Ishikawa (cell line): ENCODE measurements at regions not wholly inside any gene's neighbourhood (a gene's known extent, or its start where the extent isn't known, plus 50 kb on each side); places are given as distances from the start of the nearest gene placed in this dataset.
A peak's percentile ranks its signal among the peaks of the same experiment; 100 is the strongest.

Experiments used
- CEBPB ChIP-seq: IDR thresholded peaks from 2 replicates; pipeline ENCODE4 v1.6.1; 2012
- CREB1 ChIP-seq: IDR thresholded peaks from 2 replicates; pipeline ENCODE4 v1.6.1; 2012; ENCODE audit warnings: low read depth
- EGR1 ChIP-seq: IDR thresholded peaks from 2 replicates; pipeline ENCODE4 v1.6.1; 2012
- EP300 ChIP-seq: IDR thresholded peaks from 2 replicates; pipeline ENCODE4 v1.6.1; 2012; ENCODE audit warnings: borderline replicate concordance
- FOXM1 ChIP-seq: IDR thresholded peaks from 2 replicates; pipeline ENCODE4 v1.6.1; 2012; ENCODE audit warnings: low read depth, borderline replicate concordance
- NFIC ChIP-seq: IDR thresholded peaks from 2 replicates; pipeline ENCODE4 v1.6.1; 2012
- RAD21 ChIP-seq: IDR thresholded peaks from 2 replicates; pipeline ENCODE4 v1.6.1; 2012; ENCODE audit warnings: low read depth
- TAF1 ChIP-seq: IDR thresholded peaks from 2 replicates; pipeline ENCODE4 v1.6.1; 2012; ENCODE audit warnings: low read depth, mild to moderate bottlenecking
- TCF12 ChIP-seq: IDR thresholded peaks from 2 replicates; pipeline ENCODE4 v1.6.1; 2012; ENCODE audit warnings: low read depth
- TEAD4 ChIP-seq: IDR thresholded peaks from 2 replicates; pipeline ENCODE4 v1.6.1; 2012
- YY1 ChIP-seq: IDR thresholded peaks from 2 replicates; pipeline ENCODE4 v1.6.1; 2012; ENCODE audit warnings: low read depth
- ZBTB7A ChIP-seq: IDR thresholded peaks from 2 replicates; pipeline ENCODE4 v1.6.1; 2012; ENCODE audit warnings: low read depth
- TF ChIP-seq, protein P1 (sequence below): IDR thresholded peaks from 2 replicates; pipeline ENCODE4 v1.6.1; 2012; ENCODE audit warnings: low read depth, mild to moderate bottlenecking
- TF ChIP-seq, protein P2 (sequence below): IDR thresholded peaks from 2 replicates; pipeline ENCODE4 v1.6.1; 2012
- TF ChIP-seq, protein P3 (sequence below): IDR thresholded peaks from 2 replicates; pipeline ENCODE4 v1.6.1; 2012

DNA sequence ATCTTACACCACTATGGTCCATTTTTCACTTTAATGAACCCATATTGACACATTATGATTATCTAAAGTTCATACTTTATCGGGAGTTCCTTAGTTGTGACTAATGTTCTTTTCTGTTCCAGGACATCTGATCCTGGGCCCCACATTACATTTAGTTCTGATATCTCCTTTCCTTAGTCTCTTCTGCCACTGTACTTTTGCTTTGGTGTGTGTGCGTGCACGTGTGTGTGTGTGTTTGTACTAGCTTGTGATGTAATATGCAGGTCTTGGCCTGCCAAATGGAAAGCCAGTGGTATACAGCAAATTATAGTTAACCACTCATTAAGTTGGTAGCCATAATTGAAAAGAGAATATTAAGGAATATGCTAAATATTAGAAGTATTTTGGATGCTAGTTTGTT, 88.0 kb downstream of the CDC42EP3 start:
- TF ChIP-seq FOXM1 (no peak), NFIC (no peak)
- TF ChIP-seq, protein P1, sequence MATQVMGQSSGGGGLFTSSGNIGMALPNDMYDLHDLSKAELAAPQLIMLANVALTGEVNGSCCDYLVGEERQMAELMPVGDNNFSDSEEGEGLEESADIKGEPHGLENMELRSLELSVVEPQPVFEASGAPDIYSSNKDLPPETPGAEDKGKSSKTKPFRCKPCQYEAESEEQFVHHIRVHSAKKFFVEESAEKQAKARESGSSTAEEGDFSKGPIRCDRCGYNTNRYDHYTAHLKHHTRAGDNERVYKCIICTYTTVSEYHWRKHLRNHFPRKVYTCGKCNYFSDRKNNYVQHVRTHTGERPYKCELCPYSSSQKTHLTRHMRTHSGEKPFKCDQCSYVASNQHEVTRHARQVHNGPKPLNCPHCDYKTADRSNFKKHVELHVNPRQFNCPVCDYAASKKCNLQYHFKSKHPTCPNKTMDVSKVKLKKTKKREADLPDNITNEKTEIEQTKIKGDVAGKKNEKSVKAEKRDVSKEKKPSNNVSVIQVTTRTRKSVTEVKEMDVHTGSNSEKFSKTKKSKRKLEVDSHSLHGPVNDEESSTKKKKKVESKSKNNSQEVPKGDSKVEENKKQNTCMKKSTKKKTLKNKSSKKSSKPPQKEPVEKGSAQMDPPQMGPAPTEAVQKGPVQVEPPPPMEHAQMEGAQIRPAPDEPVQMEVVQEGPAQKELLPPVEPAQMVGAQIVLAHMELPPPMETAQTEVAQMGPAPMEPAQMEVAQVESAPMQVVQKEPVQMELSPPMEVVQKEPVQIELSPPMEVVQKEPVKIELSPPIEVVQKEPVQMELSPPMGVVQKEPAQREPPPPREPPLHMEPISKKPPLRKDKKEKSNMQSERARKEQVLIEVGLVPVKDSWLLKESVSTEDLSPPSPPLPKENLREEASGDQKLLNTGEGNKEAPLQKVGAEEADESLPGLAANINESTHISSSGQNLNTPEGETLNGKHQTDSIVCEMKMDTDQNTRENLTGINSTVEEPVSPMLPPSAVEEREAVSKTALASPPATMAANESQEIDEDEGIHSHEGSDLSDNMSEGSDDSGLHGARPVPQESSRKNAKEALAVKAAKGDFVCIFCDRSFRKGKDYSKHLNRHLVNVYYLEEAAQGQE, result no peak

DNA sequence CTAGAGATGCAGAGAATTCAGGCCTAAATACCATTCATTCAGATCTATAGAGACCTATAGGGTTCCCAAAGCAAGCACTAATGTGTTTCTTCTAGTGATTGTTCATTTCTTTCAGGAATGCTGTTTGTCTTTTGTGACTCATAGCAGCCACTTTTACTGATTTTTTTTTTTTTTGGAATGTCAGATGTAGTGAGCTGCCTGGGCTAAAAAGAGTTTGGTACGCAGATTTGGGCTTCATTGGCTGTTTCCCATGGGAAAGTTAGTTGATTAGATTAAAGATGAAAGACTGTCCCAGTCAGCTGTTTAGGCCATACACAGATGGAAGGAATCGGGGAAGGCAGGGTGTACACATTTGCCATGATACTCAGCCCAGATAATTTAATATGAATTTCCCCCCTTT, 87.6 kb downstream of the CDC42EP3 start:
- TF ChIP-seq TEAD4 (0 out of 2 replicates have a peak, but pooled peaks have one; percentile 22), EGR1 (no peak)

DNA sequence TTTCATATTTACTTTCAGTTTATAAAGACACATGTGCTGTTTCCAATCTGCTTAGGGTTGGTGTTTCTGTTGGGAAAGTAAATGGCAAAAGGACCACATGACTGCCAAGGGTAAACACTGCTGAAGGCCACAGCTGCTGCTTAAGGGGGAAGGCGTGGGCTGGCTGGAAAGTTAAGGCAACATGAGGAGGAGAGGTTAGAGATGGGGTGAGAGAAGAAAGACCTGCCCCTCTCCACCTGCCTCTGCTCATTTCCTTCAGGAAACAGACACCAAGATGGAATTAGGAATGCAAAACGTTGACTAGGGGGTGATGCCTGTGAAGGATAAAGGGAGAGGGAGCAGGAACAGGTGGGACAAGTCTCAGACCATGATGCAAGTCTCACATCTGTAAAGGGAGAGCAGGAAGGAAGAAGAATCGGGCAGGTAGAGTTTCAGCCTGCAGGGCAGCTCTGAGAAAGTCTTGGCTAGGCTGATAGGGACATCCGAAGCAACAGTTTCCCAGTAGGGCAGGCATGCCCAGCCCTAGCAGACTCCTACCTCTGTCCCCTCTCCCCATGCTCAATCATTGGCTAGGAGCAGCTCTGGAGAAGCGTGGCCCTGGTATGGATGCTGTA, 86.0 kb downstream of the CDC42EP3 start:
- TF ChIP-seq CREB1, result no peak
- TF ChIP-seq EGR1, result no peak
- TF ChIP-seq TCF12, result no peak
- no peak for TF ChIP-seq YY1
- TF ChIP-seq RAD21, result no peak
- TF ChIP-seq ZBTB7A, result no peak
- no peak for TF ChIP-seq TAF1
- TF ChIP-seq, protein P2, sequence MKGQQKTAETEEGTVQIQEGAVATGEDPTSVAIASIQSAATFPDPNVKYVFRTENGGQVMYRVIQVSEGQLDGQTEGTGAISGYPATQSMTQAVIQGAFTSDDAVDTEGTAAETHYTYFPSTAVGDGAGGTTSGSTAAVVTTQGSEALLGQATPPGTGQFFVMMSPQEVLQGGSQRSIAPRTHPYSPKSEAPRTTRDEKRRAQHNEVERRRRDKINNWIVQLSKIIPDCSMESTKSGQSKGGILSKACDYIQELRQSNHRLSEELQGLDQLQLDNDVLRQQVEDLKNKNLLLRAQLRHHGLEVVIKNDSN, result no peak
- TF ChIP-seq EP300, result no peak
- TF ChIP-seq FOXM1, result no peak
- TF ChIP-seq, protein P1, result no peak
- TF ChIP-seq, protein P3, sequence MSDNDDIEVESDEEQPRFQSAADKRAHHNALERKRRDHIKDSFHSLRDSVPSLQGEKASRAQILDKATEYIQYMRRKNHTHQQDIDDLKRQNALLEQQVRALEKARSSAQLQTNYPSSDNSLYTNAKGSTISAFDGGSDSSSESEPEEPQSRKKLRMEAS, result no peak
- TF ChIP-seq NFIC, result no peak
- no peak for TF ChIP-seq CEBPB
- no peak for TF ChIP-seq TEAD4

DNA sequence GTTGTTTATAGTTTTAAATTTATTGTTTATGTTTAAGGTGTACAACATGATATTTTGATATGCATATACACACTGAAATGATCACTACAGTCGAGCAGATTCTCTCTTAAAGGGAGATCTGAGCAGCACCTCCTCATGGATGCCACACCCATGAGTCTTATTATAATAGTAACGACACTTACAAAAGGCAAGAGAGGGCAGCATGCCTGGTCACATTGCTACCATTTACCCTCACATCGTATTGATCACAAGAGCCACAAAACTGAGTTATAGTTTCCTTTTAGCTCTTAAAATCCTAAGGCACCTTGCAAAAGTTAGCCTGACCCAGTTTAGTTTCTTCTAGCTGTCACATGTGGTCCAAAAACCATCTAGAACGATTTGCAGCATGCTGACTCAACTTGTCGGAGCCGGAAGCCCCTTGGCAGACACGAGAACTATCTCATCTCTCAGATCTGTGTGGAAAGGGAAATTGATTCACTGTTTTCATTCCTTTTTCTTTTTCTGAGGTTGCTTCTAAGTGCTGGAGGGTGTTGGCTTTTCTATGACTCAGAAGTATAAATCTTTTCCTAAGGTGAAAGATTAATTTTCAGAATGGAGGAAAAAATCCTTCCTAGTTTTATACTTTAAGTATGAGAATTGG, 85.3 kb downstream of the CDC42EP3 start:
- TF ChIP-seq, protein P3, result no peak
- TF ChIP-seq RAD21 (no peak), NFIC (no peak)

DNA sequence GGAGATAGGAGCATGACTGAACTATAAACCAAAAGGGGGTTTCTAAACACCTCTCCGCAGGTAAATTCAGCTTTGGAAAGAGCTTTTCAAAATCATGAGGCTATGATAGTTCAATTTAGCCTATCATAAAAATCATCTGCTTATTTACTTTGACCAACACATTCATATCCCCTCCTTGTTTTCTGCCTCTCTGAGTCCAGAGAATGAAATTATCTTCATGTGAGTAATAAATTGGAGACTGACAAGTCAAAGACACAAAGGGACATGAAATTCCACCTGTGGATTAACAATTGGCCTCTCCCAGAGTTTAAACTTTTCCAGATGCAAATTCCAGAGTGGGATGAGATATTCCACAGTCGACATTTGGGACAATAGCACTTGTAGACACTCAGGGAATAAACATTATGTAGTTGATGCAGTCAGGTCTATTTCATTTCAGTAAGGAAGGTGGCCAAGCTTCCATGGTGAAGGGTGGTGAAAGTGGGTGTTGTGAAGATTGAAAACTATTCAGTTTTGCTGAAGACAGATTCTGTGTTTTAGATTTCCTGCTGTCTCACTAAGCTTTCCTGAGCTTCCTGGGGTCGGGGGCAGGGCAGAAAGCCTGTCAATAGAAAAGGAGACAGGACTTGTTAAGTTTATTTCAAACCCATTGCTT, 84.7 kb downstream of the CDC42EP3 start:
- TF ChIP-seq TCF12, result no peak
- TF ChIP-seq CREB1, result no peak
- TF ChIP-seq NFIC, result no peak
- TF ChIP-seq YY1, result no peak
- TF ChIP-seq, protein P1, result no peak
- TF ChIP-seq, protein P2, result no peak
- no peak for TF ChIP-seq EP300
- TF ChIP-seq EGR1, result no peak
- TF ChIP-seq CEBPB, result no peak
- TF ChIP-seq ZBTB7A, result no peak
- TF ChIP-seq, protein P3, result no peak
- no peak for TF ChIP-seq RAD21
- no peak for TF ChIP-seq TAF1
- TF ChIP-seq TEAD4, result no peak
- no peak for TF ChIP-seq FOXM1
